Endodermal cell (in vitro differentiated cells): ENCODE measurements at regions not wholly inside any gene's neighbourhood (a gene's known extent, or its start where the extent isn't known, plus 50 kb on each side); places are given as distances from the start of the nearest gene placed in this dataset.

ENCODE experiments used
- DNase-seq: peaks from one replicate; pipeline ENCODE4 v3.0.0-alpha.2; 2017
- H3K27ac ChIP-seq: 2 replicates; pipeline ENCODE4 v1.5.1; 2013; ENCODE audit warnings: mild to moderate bottlenecking, low read depth, low read length, moderate library complexity
- H3K27me3 ChIP-seq: 2 replicates; pipeline ENCODE4 v1.6.1; 2013; ENCODE audit warnings: mild to moderate bottlenecking, low read length, moderate library complexity; ENCODE audit not compliant: insufficient read depth, control insufficient read depth, poor library complexity, severe bottlenecking
- H3K36me3 ChIP-seq: 2 replicates; pipeline ENCODE4 v1.7.0; 2013; ENCODE audit warnings: mild to moderate bottlenecking, low read length, moderate library complexity; ENCODE audit not compliant: control insufficient read depth, insufficient read depth
- H3K4me1 ChIP-seq: one replicate; pipeline ENCODE4 v1.7.0; 2013; ENCODE audit warnings: low read length; ENCODE audit not compliant: control insufficient read depth, insufficient read depth
- H3K4me3 ChIP-seq: 2 replicates; pipeline ENCODE4 v1.5.1; 2013; ENCODE audit warnings: mild to moderate bottlenecking, low read length, moderate library complexity
- H3K9ac ChIP-seq: 2 replicates; pipeline ENCODE4 v1.6.1; 2013; ENCODE audit warnings: mild to moderate bottlenecking, low read length, moderate library complexity; ENCODE audit not compliant: poor library complexity, severe bottlenecking; ENCODE audit errors: extremely low read depth
- H3K9me3 ChIP-seq: 2 replicates; pipeline ENCODE4 v1.6.1; 2013; ENCODE audit warnings: mild to moderate bottlenecking, low read length, moderate library complexity; ENCODE audit not compliant: control insufficient read depth
- H3K27ac Mint-ChIP-seq: 2 replicates; pipeline ENCODE4 v1.8.0; 2020; ENCODE audit warnings: mixed read lengths
- H3K27me3 Mint-ChIP-seq: 2 replicates; pipeline ENCODE4 v1.8.0; 2021; ENCODE audit warnings: mild to moderate bottlenecking, mixed read lengths; ENCODE audit not compliant: insufficient read depth
- H3K36me3 Mint-ChIP-seq: 2 replicates; pipeline ENCODE4 v1.8.0; 2020; ENCODE audit warnings: low read depth, mixed read lengths
- H3K4me1 Mint-ChIP-seq: 2 replicates; pipeline ENCODE4 v1.8.0; 2020; ENCODE audit warnings: mixed read lengths
- H3K4me3 Mint-ChIP-seq: 2 replicates; pipeline ENCODE4 v1.8.0; 2020; ENCODE audit warnings: mild to moderate bottlenecking, moderate library complexity, mixed read lengths
- H3K9me3 Mint-ChIP-seq: 2 replicates; pipeline ENCODE4 v1.8.0; 2020; ENCODE audit warnings: mild to moderate bottlenecking, mixed read lengths
- WGBS, 2 experiments: methylation state at CpG; one replicate each; pipeline versions ENCODE4 v1.1.5 to v1.1.7; 2013; ENCODE audit warnings: missing lambda C conversion rate in 2 of 2, mixed read lengths in 1 of 2; ENCODE audit not compliant: insufficient coverage in 1 of 2, insufficient read length in 1 of 2; 5-methylcytosine and 5-hydroxymethylcytosine counted together
- TF ChIP-seq, protein P1 (sequence below): fragments of 200-600 bp; sonication (generic); conservative IDR thresholded peaks from 2 replicates; pipeline ENCODE4 v1.5.0; 2021; ENCODE audit warnings: antibody characterized with exemption, mild to moderate bottlenecking

DNA sequence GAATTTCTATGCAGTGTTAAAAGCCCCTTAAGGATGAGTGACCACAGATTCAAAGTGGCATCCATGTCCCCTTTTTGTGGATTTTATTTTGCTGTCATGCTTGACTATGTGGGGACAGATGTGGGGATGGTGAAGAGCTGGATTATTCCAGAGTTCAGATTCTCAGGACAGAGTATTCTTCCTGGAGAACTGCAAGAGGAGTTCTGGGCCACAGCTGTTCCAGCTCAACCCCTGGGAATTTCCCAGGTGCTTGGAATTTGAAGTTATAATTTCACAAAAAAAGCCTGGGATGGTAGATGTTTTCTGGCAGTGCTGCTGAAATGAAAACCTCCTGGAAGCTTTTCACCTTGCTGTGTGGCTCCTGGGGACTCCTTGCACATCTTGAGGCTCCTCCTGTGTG, 671.8 kb upstream of the MARCKS start:
- H3K9me3 ChIP-seq: peaks cover 4% of the 10 kb centered on the region
- Mint-ChIP-seq H3K9me3 (no peaks in the 10 kb centered on the region), H3K27ac (no peak overlapping the region), H3K4me1 (peaks cover 5% of the 10 kb centered on the region), H3K36me3 (no peaks in the 10 kb centered on the region), H3K4me3 (no peak overlapping the region), H3K27me3 (no peaks in the 10 kb centered on the region)
- H3K36me3 ChIP-seq: no peaks in the 10 kb centered on the region
- H3K4me3 ChIP-seq: no peak overlapping the region
- TF ChIP-seq, protein P1, sequence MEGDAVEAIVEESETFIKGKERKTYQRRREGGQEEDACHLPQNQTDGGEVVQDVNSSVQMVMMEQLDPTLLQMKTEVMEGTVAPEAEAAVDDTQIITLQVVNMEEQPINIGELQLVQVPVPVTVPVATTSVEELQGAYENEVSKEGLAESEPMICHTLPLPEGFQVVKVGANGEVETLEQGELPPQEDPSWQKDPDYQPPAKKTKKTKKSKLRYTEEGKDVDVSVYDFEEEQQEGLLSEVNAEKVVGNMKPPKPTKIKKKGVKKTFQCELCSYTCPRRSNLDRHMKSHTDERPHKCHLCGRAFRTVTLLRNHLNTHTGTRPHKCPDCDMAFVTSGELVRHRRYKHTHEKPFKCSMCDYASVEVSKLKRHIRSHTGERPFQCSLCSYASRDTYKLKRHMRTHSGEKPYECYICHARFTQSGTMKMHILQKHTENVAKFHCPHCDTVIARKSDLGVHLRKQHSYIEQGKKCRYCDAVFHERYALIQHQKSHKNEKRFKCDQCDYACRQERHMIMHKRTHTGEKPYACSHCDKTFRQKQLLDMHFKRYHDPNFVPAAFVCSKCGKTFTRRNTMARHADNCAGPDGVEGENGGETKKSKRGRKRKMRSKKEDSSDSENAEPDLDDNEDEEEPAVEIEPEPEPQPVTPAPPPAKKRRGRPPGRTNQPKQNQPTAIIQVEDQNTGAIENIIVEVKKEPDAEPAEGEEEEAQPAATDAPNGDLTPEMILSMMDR: no peak
- no peaks in the 10 kb centered on the region for H3K27me3 ChIP-seq
- H3K4me1 ChIP-seq: no peaks in the 10 kb centered on the region
- no peak overlapping the region for H3K9ac ChIP-seq
- no peak for DNase-seq
- no peak overlapping the region for H3K27ac ChIP-seq

DNA sequence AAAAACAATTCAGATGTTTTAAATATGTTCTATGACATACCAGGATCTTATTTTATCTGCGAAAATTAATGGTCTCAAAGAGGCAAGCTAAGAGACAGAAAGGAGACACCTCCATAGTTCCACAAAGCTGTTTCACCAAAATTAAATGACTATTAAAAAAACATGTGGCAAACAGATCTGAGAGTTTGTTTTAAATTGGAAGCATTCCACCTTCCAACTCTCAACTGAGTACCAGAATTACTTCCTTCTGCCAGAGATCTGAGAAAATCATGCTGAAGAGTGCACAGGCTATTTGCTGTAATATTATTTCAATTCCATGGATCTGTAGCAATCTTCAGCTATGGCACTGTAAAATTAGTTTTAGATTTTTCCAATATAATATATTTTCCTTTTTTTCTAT, 669.5 kb upstream of the MARCKS start:
- H3K9ac ChIP-seq: no peak overlapping the region
- H3K36me3 ChIP-seq: no peaks in the 10 kb centered on the region
- H3K27ac ChIP-seq: no peak overlapping the region
- H3K9me3 ChIP-seq: peaks cover 4% of the 10 kb centered on the region
- DNase-seq: no peak
- no peaks in the 10 kb centered on the region for H3K4me1 ChIP-seq
- TF ChIP-seq, protein P1: no peak
- Mint-ChIP-seq H3K27ac (no peak overlapping the region), H3K4me1 (peaks cover 8% of the 10 kb centered on the region), H3K36me3 (no peaks in the 10 kb centered on the region), H3K27me3 (peaks cover 10% of the 10 kb centered on the region), H3K9me3 (no peaks in the 10 kb centered on the region), H3K4me3 (no peak overlapping the region)
- H3K27me3 ChIP-seq: no peaks in the 10 kb centered on the region
- 83% methylated on average over 1 of the region's 1 CpG; no CpG with 5 or more reads in 1 of the 2 experiments for WGBS, 2 experiments
- H3K4me3 ChIP-seq: no peak overlapping the region

DNA sequence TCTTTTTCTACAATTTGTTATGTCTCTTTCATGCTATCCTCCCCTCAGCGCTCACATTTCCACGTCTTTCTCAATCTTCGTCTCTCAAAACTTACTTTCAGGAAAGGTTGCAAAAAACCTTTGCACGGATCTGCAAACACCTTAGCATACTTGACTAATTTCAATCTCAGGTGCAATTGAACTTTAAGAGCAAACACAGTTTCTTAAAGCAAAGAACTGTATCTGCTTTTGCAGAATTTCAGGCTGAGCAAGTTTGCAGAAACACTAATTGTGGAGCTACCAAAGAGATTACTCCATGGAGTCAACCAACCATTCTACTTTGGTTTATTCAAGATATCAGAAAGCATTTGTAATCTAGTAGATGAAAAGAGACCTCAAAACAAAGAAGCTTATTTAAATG, 668.2 kb upstream of the MARCKS start:
- no peaks in the 10 kb centered on the region for H3K9me3 Mint-ChIP-seq
- Histone ChIP-seq H3K27ac (no peak overlapping the region), H3K9me3 (no peaks in the 10 kb centered on the region), H3K4me1 (no peaks in the 10 kb centered on the region), H3K9ac (no peak overlapping the region), H3K4me3 (no peak overlapping the region), H3K27me3 (no peaks in the 10 kb centered on the region), H3K36me3 (no peaks in the 10 kb centered on the region)
- H3K4me3 Mint-ChIP-seq: no peak overlapping the region
- H3K27ac Mint-ChIP-seq: no peak overlapping the region
- peaks cover 18% of the 10 kb centered on the region for H3K27me3 Mint-ChIP-seq
- DNase-seq: no peak
- H3K36me3 Mint-ChIP-seq: no peaks in the 10 kb centered on the region
- TF ChIP-seq, protein P1: no peak
- WGBS, 2 experiments: 93 to 98% methylated on average over 4 of the region's 4 CpGs
- H3K4me1 Mint-ChIP-seq: peaks cover 8% of the 10 kb centered on the region
